ENCODE measurements at regions not wholly inside any gene's neighbourhood (a gene's known extent, or its start where the extent isn't known, plus 50 kb on each side); places are given as distances from the start of the nearest gene placed in this dataset.
"Not testable (repeated sequence)": the region's sequence is repeated elsewhere in the genome, so short reads cannot be mapped to it uniquely, and the experiment has no call there.

DNA sequence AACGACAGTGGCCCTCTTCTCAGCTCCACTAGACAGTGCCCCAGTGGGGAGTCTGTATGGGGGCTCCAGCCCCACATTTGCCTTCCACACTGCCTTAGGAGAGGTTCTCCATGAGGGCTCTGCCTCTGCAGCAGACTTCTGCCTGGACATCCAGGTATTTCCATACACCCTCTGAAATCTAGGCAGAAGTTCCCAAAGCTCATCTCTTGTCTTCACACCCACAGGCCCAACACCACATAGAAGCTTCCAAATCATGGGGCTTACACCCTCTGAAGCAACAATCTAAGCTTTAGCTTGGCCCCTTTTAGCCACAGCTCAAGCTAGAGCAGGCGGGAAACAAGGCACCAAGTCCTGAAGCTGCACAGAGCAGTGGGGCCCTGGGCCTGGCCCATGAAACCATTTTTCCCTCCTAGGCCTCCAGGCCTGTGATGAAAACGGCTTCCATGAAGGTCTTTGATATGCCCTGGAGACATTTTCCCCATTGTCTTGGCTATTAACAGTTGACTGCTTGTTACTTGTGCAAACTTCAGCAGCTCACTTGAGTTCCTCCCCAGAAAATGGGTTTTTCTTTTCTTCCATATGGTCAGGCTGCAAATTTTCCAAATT lies 89.2 kb downstream of the KBTBD2 start:
- 94 to 98% methylated on average over 3 of the region's 3 CpGs for WGBS, 2 donors
- no peak for ATAC-seq

GRCh38 chr7:32793053-32793452 lies 98.5 kb downstream of the KBTBD2 start:
- H3K4me3 ChIP-seq, H3K36me3 ChIP-seq, H3K4me1 ChIP-seq, H3K27me3 ChIP-seq, H3K27ac ChIP-seq, H3K9me3 ChIP-seq, ATAC-seq, DNase-seq: not testable (repeated sequence)
- 83 to 95% methylated on average over 1 of the region's 5 CpGs for WGBS, 2 donors
- intact Hi-C loops (cut with DNase I), result loop anchor here in 2 of 10 donors (10.0 kb wide), 2 partner anchors 62 to 152 kb away; no protein-coding TSS in a partner anchor

More for the DNA sequence above, 89.2 kb downstream of the KBTBD2 start:
- Histone ChIP-seq H3K36me3 (no peaks in the 10 kb centered on the region), H3K4me1 (peaks cover 0 to 3% (median 0%) of the 10 kb centered on the region in 9 donors), H3K9me3 (peaks cover 0 to 19% (median 0%) of the 10 kb centered on the region in 11 donors), H3K27me3 (no peaks in the 10 kb centered on the region), H3K27ac (no peak overlapping the region), H3K4me3 (no peak overlapping the region)
- intact Hi-C loops (cut with DNase I), result loop anchor here in 6 of 10 donors (5.0 to 10.0 kb wide), 4 partner anchors 142 to 305 kb away; partner anchors contain the start of gene RP9 (in 4 of the 6)
- no peak for DNase-seq
- TF ChIP-seq, protein P1, sequence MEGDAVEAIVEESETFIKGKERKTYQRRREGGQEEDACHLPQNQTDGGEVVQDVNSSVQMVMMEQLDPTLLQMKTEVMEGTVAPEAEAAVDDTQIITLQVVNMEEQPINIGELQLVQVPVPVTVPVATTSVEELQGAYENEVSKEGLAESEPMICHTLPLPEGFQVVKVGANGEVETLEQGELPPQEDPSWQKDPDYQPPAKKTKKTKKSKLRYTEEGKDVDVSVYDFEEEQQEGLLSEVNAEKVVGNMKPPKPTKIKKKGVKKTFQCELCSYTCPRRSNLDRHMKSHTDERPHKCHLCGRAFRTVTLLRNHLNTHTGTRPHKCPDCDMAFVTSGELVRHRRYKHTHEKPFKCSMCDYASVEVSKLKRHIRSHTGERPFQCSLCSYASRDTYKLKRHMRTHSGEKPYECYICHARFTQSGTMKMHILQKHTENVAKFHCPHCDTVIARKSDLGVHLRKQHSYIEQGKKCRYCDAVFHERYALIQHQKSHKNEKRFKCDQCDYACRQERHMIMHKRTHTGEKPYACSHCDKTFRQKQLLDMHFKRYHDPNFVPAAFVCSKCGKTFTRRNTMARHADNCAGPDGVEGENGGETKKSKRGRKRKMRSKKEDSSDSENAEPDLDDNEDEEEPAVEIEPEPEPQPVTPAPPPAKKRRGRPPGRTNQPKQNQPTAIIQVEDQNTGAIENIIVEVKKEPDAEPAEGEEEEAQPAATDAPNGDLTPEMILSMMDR (IDR thresholded peaks at IDR 0.05), result no peak

DNA sequence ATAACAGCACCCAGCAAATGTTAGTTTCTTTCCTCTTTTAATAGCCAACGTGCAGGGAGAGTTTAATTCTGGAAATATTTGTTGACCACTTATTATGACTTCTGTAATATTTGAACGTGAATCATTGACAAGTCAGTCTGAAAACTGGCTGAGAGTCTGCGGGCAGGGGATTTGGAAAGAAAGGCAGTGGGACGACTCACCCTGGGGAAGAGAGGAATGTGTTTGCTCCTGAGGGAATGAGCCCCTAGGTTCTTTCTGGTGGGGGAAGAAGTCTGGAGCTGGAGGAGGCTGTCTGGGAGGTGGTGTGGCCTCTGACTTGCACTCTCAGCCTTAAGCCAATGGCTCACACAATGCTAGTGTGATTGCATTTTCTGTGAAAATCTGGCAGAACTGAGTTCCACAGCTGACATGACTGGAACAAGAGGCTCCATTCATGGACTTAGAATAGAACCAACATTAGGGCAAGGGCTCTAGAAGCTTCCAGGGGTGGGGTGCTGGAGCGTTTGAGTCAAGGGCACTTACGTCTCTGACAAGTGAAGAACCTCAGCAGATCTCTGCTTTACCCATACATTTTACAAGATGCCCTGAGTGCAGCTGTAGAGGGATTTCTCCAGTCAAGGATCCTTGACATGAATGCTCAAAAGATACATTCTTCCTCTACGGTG lies 100.7 kb downstream of the KBTBD2 start:
- not testable (repeated sequence) for H3K36me3 ChIP-seq, DNase-seq, H3K27ac ChIP-seq, ATAC-seq, H3K27me3 ChIP-seq, H3K4me1 ChIP-seq, H3K4me3 ChIP-seq, H3K9me3 ChIP-seq
- 76 to 81% methylated on average over 7 of the region's 7 CpGs for WGBS, 2 donors
- intact Hi-C loops (cut with DNase I), result loop anchor here in 2 of 10 donors (10.0 kb wide), 2 partner anchors 64 to 154 kb away; no protein-coding TSS in a partner anchor

- ATAC-seq; H3K27me3 ChIP-seq; DNase-seq; H3K9me3 ChIP-seq; H3K4me3 ChIP-seq; intact Hi-C loops (cut with DNase I); H3K27ac ChIP-seq; H3K36me3 ChIP-seq: not testable (repeated sequence)
- WGBS, 2 donors, result 85 to 92% methylated on average over 8 of the region's 8 CpGs
- peaks cover 0 to 14% (median 0%) of the 10 kb centered on the region in 9 donors for H3K4me1 ChIP-seq
These were observed 102.3 kb downstream of the KBTBD2 start for GRCh38 chr7:32789266-32789665.

DNA sequence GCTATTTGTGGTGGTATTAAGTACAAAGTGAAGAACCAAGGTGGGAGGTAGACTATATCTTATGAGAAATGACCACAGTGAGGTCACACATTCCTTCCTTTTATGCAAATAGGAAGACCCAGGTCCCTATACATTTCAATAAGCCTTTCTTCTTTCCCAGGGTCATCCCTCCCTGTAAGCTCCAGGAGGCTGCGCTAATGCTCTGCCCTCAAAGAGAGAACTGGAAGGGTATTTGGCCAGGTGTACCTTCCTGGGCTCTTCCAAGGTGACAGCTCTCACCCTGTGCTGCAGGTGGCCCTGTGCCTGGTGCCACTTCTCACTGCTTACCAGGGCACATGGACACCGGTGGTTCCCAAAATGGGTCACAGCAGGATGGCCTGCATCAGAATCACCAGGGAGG lies 103.4 kb downstream of the KBTBD2 start:
- DNase-seq; H3K27me3 ChIP-seq; ATAC-seq; H3K9me3 ChIP-seq; H3K36me3 ChIP-seq; H3K27ac ChIP-seq; intact Hi-C loops (cut with DNase I); H3K4me3 ChIP-seq: not testable (repeated sequence)
- peaks cover 0 to 14% (median 0%) of the 10 kb centered on the region in 9 donors for H3K4me1 ChIP-seq
- 83 to 94% methylated on average over 2 of the region's 2 CpGs for WGBS, 2 donors

DNA sequence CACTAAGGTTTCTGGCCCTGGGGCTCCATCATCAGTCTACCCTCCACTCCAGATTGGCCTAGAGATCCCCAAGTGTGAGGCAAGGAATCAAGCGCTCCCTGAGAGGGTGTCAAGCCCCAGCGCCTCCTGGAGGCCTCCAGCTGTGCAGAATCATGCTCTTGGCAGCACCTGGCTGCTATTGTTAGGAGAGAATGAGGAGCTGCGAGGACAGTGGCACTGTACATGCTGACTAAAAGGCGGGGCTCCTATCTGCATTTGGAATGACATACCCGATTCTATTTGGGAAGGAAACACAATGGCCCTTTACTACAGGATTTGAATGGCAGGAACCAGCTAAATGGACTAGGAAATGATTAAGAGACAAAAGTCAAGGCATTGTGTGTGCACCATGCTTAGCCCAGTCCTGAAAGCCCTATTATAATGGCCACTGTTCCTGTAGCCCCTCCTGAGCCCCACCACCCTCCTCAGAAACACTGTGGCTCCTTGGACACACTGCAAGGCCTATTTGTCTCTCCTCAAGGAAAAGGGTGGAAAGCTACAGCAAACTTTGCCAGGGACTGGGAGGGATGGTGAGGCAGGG lies 106.1 kb downstream of the KBTBD2 start:
- H3K4me3 ChIP-seq; H3K36me3 ChIP-seq; H3K9me3 ChIP-seq; H3K27me3 ChIP-seq; intact Hi-C loops (cut with DNase I): not testable (repeated sequence)
- 61 to 69% methylated on average over 5 of the region's 5 CpGs for WGBS, 2 donors
- TF ChIP-seq, protein P1 (IDR thresholded peaks at IDR 0.05), result peak in 4 of 9 donors; percentile 15 to 44 (median 25)
- peak; percentile 11 to 18 for DNase-seq
- Histone ChIP-seq H3K4me1 (peaks cover 0 to 14% (median 0%) of the 10 kb centered on the region in 9 donors), H3K27ac (peak overlapping the region in 1 of 10 donors; percentile 33)
- peak; percentile 31 to 90 (median 73) for ATAC-seq

- H3K36me3 ChIP-seq; H3K4me3 ChIP-seq; ATAC-seq; intact Hi-C loops (cut with DNase I); H3K27me3 ChIP-seq; H3K4me1 ChIP-seq; H3K27ac ChIP-seq; DNase-seq; H3K9me3 ChIP-seq: not testable (repeated sequence)
- WGBS, 2 donors, result 100% methylated on average over 1 of the region's 1 CpG; no CpG with 5 or more reads in 1 of the 2 donors
These were observed 111.7 kb downstream of the KBTBD2 start for GRCh38 chr7:32779895-32780294.

Data from heart right ventricle (tissue), 16 donors.